DMS153 treated with DMSO at 0.1 percent for 48 hours (cell line): ENCODE measurements at regions not wholly inside any gene's neighbourhood (a gene's known extent, or its start where the extent isn't known, plus 50 kb on each side); places are given as distances from the start of the nearest gene placed in this dataset.

Experiments used
- DNase-seq: peaks from one replicate; lab custom pipeline; 2025; ENCODE audit not compliant: unreplicated experiment; lab: John Stamatoyannopoulos, UW

- no peak for DNase-seq
Measured at GRCh38 chr17:34420900-34421299, 57.9 kb upstream of the CCL1 start.

- DNase-seq, result peak; percentile 38
Measured at GRCh38 chr17:34420254-34420766, 57.3 kb upstream of the CCL1 start.

GRCh38 chr17:34416116-34416515 lies 53.1 kb upstream of the CCL1 start:
- DNase-seq, result no peak

- no peak for DNase-seq
Measured at GRCh38 chr17:34414339-34414738, 51.3 kb upstream of the CCL1 start.

- DNase-seq, result no peak
Measured at GRCh38 chr17:34413443-34414119, 50.5 kb upstream of the CCL1 start.

DNA sequence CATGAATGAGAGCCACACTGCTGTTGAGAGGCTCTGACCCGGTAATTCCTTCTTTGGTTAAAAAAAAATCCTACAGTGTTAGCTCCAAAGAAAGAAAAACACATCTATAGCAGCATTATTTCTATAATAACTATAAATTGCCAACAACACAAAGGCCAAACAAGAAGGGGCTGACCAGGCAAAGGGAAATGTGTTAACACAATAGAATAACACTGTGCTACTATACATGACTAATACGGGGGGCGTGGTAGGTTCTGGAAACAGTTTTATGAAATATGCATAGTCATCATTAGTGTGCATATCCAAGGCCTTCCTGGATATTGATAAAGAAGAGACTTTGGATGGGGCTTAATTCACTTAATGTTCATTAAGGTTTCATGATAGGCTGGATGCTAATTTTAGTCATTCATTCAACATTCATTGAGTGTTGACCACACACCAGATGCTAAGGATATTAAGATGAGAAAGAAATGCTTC lies 50.0 kb upstream of the CCL1 start:
- no peak for DNase-seq
